HG03064 (cell line): ENCODE measurements at regions not wholly inside any gene's neighbourhood (a gene's known extent, or its start where the extent isn't known, plus 50 kb on each side); places are given as distances from the start of the nearest gene placed in this dataset.

Source experiments
- ATAC-seq: cut with Tn5 transposase; IDR thresholded peaks from one replicate; pipeline ENCODE4 v1.9.1; 2021; ENCODE audit warnings: low read depth; ENCODE audit not compliant: unreplicated experiment

DNA sequence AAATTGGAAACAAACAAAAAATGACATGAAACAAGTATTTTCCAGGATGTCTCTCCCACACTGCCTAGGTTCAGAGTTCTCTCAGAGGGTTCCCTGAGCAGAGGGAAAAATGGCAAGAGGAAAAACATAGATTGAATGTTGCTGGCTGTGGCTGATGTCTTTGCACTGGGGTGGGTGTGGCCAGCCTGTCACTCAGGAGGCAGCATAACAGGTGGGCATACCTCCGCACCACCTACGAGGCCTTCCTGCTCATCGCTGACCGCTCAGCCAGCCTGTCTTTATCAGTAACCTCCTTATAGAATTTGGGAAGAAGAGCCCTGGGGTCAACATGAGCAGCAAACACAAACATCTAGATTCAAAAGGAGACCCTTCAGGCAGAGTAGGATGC, 216.6 kb upstream of the UMPS start:
- ATAC-seq = no peak

DNA sequence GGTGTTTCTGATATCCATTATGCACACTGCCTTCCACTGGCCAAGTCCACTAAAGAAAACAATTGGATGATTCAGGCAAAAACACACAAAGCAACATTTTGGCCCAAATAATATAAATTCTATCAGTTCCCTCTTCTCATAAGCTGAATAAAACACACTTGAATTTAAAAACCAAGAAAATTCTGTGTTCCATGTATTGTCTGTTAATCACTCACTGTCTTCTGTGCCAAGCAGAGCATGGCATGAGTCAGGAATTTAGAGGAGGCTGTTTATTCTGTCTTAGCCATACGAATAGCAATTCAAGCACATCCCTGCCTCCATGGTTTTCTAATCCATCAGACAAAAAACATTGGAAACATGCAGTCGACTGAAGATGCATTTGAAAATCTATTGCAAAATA, 215.6 kb upstream of the UMPS start:
- ATAC-seq = no peak

DNA sequence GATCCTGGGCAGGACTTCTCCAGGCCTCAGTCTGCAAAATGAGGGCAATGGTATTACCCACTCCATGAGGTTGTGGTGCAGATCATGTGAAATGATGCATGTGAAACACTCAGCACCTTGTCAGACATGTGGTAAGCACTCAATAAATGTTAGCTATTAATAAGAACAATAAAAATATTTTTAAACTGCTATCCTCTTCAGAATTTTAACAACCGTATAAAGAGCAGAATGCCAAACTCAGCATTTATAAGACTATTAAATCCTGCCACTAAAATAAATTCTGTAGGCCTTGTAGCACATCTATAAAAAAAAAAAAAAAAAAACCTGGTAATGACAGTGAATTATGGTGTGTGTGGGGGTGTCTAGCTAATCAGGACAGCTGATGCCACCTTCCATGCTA, 213.9 kb upstream of the UMPS start:
- ATAC-seq = no peak

DNA sequence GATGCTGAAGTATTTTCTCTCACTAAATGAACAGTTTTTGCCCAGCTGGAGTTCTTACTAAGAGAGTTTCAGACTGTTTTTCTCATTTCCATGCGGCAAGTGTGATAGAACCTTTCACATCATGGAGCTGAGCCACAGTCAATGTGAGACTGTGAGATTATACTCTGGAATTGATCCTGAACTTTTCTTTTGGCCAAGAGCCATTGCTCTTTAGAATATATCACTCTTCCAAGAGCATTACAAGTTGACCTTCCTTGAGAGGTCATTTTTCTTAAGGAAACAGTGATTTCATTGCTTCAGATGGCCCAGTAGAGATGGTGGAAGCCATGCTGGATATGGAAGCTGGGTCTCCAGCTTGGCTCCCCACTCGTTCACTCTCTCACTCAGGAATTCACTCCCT, 212.9 kb upstream of the UMPS start:
- ATAC-seq = no peak

DNA sequence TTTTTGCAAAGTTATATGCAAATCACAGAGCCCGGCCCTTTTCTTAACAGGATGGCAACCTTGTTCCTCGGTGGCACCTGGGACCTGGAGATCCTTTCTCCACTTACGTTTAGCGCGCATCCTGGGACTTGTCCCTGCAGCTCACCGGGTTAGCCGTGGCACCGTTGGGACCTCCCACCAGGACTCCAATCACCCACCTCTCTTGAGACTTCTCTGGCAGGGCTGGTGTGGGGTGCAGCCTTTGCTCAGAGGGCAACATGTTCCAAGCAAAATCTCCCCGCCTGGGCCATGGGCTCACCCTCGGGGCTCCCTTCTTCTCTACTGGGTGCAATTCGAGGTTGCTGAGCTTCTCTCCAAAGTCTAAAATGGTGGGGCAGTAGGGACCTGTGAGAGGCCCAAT, 211.9 kb upstream of the UMPS start:
- ATAC-seq = no peak

DNA sequence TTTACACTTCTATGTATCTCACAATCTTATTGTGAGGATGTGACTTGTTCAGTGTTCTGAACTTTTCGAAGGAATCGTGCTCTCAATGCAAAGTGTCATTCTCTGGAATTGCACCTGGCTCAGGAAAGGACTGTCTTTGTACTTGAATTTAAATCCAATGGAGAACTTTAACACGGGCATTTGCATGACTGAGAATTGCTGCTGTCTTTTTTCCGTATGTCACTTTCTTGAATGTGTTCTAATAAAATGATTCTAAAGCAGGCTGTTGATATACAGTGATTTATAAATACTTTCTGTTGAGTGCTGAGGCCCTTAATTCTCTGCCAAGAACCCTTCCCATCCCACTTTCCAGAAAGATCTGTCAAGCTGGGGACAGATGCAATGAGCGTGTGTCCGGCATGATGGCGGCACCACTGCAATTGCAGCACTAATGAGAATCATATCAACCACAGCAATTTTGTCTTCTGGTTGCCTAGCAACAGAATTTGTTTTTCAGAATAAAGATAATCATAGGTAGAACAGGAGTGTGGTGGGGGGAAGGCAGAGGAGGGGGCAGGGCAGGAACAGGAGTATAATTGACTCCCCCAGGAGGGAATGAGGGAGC, 210.6 kb upstream of the UMPS start:
- no peak for ATAC-seq

DNA sequence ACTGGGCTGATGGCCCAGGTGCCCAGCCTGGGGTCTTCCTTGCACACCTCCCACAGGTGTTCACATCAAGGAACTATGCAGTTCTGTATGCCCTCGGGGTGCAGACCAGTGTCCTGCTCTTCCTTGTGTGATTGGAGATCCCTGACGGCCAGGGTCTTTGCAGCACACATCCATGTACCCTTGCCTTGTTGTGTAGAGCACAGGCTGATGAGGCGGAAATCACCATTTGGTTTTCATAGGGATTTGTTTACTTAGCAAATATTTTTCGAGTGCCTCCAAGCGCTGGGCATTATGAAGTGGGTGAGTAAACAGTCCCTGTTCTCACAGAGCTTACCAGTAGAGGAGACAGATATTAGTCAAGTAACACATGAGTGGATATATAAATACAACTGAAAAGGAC, 209.3 kb upstream of the UMPS start:
- no peak for ATAC-seq

DNA sequence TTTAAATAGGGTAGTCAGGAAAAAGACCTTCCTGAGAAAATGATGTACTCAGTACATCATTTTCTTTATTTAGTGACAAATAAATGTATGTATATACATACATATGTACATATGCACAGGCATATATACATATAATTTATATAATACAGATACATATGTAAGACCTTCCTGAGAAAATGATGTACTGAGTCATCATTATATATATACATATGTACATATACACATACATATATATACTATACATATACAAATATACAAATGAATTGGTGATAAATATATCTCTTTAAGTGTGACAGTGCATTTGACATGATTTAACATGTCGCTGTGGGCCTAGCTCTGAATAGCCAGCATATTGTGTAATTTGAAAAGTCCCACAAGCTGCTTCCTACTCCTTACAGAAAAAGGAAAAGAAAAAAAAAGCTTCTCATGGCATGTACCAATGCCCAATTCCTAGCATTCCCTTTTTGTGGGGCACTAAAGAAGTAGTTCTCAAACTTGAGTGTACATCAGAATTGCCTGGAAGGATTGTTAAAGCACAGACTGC, 208.1 kb upstream of the UMPS start:
- no peak for ATAC-seq

DNA sequence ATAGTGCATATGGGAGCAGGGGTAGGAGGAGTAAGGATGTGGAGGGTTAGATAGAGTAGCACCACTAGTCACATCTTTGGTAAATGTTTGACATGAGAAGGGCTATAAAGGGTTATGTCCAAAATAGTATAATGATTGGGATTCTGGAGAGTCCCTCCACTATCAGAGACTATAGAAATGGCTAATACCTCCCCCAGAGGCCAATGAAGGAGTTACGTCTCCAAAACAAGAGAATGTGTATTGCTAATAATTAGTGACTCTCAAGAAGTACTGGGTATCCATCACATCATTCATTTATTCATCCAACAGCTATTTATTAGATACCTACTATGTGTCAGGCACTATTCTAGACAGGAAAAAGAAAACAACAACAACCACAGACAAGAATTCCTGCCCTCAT, 203.7 kb upstream of the UMPS start:
- ATAC-seq = no peak

DNA sequence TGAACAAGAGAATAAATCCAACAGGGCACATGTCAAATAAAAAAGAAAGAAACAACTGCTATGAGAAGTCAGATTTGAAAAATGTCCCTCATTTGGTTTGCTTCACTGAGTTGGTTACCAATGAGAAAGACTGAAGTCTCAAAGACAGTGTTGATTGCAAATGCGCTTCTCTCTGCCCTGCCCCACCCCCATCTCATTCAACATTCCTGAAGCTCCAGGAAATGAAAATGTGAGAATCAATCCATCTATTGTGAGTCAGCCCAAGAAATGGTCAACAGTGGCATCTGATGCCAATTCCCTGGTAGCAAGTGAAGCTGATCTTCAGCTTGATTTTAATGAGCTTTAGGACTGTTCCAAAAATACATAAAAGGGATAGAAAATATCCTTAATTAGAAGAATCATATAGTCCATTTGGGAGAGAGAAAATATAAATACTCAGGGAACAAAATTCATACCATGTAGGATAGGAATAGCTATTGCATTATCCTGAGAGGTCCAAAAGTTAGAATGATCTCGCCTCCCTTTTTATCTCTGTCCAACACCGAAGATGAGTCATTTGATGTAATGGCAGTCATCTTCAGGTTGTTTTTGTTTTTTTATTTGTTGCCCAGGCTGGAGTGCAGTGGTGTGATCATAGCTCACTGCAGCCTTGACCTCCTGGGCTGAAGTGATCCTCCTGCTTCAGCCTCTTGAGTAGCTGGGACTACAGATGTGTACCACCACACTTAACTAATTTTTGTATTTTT, 200.3 kb upstream of the UMPS start:
- ATAC-seq = no peak

DNA sequence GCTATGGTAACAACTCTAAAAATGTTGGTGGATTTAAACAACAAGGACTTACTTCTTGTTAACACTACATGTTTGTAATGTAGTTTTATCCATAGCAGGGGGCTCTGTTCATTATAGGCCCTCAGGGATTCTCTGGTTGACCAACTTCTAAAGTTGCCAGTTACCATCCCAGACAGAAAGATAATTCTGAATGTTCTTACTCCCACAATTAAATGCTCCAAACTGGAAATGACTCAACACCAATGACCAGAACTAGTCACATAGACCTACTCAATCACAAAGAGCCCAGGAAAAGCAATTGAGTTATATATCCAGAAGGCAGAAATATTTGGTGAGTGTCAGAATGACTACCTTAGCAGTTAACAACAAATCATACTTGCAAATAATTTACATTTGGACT, 199.3 kb upstream of the UMPS start:
- no peak for ATAC-seq

DNA sequence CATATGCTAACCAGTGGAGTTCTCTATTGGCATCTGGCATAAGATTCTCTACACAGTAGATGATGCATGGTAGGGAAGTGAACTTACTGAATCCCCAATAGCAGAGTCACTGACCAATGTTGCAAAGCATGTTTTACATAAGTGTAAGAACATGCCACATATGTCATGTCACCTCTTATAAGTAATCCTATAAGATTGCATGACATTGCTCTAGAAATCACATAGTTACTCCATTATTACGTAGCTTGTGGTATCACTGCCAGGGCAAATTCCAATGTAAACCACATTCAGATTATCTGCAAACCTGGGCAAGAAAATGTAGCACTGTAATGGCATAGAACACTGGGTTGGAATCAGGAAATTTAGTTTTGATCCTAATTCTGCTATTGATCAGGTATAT, 198.2 kb upstream of the UMPS start:
- no peak for ATAC-seq

DNA sequence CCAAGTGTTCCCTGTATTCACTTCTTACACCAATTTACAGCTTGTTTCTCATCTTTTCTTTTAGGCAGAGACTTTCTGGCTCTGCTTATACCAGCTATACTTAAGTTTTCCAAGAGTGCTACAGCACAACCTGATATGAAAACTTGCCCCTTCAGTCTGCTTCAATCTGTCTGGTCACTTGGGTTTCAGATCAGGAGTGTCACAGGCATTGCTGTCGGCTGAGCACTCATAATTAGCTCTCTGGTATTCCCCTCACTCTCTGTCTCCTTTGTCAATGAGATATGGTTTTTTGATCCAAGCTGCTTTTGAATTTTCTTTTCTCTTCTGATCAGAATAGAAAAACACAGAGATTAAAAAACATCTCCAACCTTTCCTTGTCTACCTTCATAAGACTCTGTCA, 194.9 kb upstream of the UMPS start:
- no peak for ATAC-seq

DNA sequence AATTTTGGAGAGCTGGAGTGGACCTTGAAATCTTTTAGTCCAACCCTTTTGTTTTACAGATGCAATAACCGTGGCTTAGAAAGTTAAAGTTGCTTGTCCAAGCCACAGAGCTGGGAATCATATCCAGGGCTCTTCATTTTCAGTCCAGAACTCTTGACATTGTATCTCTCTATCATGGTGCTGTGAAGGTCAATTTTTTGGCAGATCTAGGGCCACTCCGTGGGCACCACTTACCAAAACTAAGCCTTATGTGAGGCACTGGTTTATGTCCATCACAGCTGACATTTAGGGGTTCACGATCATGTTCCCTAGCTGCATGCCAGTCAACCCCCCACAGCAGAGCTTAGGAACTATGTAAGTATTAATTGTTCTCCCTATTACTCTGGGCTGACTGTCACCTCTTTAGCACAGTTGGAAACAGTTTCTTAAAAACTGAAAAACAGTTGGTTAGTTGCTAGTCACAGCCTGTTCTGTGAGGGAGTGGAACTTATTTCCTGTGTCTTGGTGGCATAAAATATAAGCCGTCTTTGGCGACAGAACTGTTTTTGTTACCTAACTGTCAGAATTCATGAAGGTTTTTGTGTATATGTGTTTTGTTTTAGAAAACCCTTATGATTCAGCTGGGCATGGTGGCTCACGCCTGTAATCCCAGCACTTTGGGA, 189.6 kb upstream of the UMPS start:
- ATAC-seq = no peak

DNA sequence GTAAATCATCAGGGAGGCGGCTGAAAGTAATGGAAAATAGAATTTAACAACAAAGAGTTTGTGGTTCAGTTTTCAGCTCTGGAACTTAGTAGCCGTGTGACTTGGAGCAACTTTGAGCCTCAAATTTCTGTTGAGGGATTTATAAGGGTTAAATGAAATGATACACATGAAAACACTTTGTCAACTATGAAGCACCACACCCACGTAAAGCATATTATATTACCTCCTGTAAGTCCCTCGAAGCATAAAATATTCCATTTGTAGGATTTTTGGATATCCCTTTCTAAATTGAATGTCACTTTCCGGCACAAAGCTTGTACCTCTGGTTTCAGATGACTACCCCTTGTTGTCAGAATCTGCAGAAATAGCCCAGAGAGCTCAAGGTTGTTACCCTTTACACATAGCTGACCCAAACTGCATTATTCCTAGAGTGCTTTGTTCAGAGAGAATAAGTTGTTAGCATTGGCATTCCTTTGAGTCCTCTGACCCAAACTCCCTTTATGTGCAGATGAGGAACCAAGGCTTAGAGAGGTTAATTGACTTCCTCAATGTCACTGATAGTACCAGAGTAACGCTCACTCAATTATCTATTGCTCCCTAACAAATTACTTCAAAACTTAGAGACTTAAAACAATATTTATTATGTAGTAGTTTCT, 187.9 kb upstream of the UMPS start:
- ATAC-seq = no peak

DNA sequence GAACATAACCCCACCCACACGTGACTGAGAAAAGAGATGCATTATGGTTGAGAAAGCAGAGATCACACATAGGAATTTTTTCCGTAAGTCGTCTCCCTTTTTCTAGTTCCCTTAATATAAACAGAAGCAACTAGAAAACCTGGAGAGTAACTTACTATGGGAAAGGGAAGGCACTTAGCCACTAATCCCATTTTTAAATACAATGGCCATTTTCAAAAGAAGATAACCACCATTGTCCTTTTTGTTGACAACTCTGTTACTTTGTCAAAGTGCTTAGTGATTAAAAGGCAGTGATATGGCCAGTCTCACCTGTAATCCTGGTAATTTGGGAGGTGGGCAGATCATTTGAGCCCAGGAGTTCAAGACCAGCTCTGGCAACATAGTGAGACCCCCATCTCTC, 184.4 kb upstream of the UMPS start:
- ATAC-seq = no peak

DNA sequence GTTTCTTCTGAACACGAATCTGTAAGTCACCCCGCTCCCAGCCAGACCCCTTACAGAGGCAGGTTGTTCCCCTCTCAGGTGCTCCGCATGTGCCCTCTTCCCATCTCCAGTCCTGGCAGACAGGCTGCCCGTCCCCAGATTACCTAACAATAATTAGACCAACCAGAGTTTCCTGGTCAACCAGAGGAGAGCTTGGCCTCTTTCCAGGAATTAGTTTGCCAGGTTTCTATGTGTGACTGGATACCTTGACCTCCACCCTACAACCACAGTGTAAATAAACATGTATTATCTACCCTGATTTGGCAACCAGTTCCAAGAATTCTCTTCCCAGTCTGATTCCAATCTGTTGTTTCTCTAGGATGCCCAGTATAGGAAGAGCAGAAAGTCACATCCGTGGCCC, 178.0 kb upstream of the UMPS start:
- ATAC-seq = no peak

DNA sequence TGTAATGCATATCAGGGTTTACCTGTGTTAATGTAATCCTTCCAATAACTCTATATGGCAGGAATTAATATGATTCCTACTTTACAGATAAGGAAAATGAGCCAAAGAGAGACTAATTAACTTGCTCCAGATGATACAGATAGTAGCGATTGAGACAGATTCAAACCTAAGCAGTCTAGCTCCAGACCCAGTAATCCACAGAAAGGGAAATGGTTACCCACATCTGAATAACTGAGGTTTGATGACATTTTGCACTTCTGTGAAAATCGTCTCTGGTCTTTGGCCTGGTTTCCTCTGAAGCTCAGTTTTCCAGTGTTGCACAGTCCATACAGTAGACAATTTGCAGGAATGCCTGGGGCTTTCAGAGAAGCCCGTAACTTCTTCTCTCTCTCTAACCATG, 177.1 kb upstream of the UMPS start:
- ATAC-seq = no peak

DNA sequence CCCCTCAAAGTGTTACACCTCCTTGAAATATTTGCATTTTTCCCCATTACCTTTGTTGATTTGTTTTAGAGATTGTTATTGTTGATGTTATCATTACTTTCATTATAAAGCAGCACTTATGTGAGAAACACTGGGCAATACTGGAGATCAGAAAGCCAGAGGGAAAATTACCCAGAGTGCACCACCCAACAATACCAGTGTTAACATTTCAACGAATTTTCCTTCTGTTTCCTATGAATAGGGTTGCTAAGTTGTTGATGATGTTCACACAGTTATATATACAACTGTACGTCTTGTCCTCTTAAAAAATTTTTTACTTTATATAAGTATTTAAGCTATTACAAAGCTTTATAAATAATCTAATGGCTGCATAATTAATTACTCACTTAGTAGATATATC, 173.6 kb upstream of the UMPS start:
- ATAC-seq = no peak

DNA sequence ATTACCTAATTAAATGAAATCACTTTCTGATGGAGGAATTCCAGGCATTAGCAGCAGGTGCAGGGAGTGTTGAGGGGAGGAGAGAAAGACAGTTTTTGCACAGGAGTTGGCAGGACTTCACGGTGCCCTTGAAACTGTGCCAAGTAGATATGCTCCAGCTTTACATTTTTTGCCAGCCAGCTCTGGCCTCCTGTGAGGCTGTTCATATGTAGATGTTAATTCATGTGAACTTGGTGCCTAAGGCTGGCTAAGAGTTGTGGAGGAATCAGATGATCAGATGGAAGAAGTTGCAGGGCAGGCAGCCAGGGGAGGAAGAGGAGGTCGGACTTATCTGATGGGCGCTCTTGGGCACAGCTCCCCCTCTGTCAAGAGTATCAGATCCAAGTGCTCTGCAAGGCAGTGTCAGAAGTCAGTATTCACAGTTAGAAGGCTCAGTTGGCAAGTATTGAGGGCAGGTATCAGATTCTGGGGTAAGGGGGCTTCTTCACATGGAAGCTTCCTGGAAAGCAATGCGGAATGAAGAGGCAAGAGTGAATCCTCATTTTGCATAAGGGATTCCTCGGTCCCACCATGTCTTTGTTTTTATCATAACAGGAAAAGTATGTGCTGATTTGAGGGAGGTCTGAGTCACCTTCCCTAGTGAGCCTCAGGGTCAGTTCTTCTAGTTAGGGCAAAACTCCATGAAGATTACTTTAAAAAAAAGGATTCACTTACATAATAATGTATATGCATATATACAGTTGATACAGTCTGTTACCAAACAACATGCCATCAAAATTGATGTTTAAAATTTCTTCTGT, 172.6 kb upstream of the UMPS start:
- no peak for ATAC-seq
